ENCODE measurements at regions not wholly inside any gene's neighbourhood (a gene's known extent, or its start where the extent isn't known, plus 50 kb on each side); places are given as distances from the start of the nearest gene placed in this dataset.

- no peak for TF ChIP-seq CTCF (IDR thresholded peaks at IDR 0.05 in 8 of 11, conservative IDR thresholded peaks at IDR 0.05 in 3 of 11)
- no peak for TF ChIP-seq POLR2AphosphoS5 (IDR thresholded peaks at IDR 0.05)
Observed at GRCh38 chr10:107889105-107889504, 724.6 kb upstream of the SORCS1 start.

Measured in spleen (tissue), 7 donors.